Astrocyte (in vitro differentiated cells and primary cell): ENCODE measurements at regions not wholly inside any gene's neighbourhood (a gene's known extent, or its start where the extent isn't known, plus 50 kb on each side); places are given as distances from the start of the nearest gene placed in this dataset.

ENCODE experiments used
- DNase-seq: peaks from one replicate; pipeline ENCODE4 v3.0.0-alpha.2; 2010; ENCODE audit warnings: low read depth
- FAIRE-seq: peaks from 2 replicates; lab custom pipeline; 2011; peaks lifted over from hg19 to GRCh38; lab: Jason Lieb, UNC
- H2AFZ ChIP-seq: 2 replicates; pipeline ENCODE4 v1.6.0; 2012; ENCODE audit warnings: low read depth, low read length, inconsistent platforms
- H3K27ac ChIP-seq: 2 replicates; pipeline ENCODE4 v1.5.1; 2011; ENCODE audit warnings: low read depth, low read length, inconsistent platforms
- H3K27me3 ChIP-seq: 2 replicates; pipeline ENCODE4 v1.6.0; 2011; ENCODE audit warnings: low read length, inconsistent platforms; ENCODE audit not compliant: insufficient read depth
- H3K36me3 ChIP-seq: 2 replicates; pipeline ENCODE4 v1.5.1; 2011; ENCODE audit warnings: low read length, inconsistent platforms; ENCODE audit not compliant: insufficient read depth
- H3K4me1 ChIP-seq: 2 replicates; pipeline ENCODE4 v1.5.1; 2011; ENCODE audit warnings: low read length, inconsistent platforms; ENCODE audit not compliant: insufficient read depth
- H3K4me2 ChIP-seq: 2 replicates; pipeline ENCODE4 v1.6.0; 2012; ENCODE audit warnings: low read length, inconsistent platforms
- H3K4me3 ChIP-seq: 2 replicates; pipeline ENCODE4 v1.5.1; 2011; ENCODE audit warnings: low read depth, mild to moderate bottlenecking, low read length, inconsistent platforms; ENCODE audit not compliant: insufficient read depth
- H3K79me2 ChIP-seq: 2 replicates; pipeline ENCODE4 v1.6.0; 2012; ENCODE audit warnings: mild to moderate bottlenecking, low read length, inconsistent platforms; ENCODE audit not compliant: insufficient read depth
- H3K9ac ChIP-seq: 2 replicates; pipeline ENCODE4 v1.6.0; 2012; ENCODE audit warnings: mild to moderate bottlenecking, low read length, inconsistent platforms
- H3K9me3 ChIP-seq: 2 replicates; pipeline ENCODE4 v1.5.1; 2012; ENCODE audit warnings: low read depth, mild to moderate bottlenecking, low read length, inconsistent platforms; ENCODE audit not compliant: insufficient read depth
- H4K20me1 ChIP-seq: 2 replicates; pipeline ENCODE4 v1.6.0; 2012; ENCODE audit warnings: low read length, inconsistent platforms; ENCODE audit not compliant: insufficient read depth
- H3K27ac Mint-ChIP-seq: one replicate; pipeline ENCODE4 v1.8.0; 2021; ENCODE audit warnings: mild to moderate bottlenecking, mixed read lengths; ENCODE audit not compliant: unreplicated experiment
- H3K27me3 Mint-ChIP-seq: one replicate; pipeline ENCODE4 v1.8.0; 2021; ENCODE audit warnings: low read depth, mixed read lengths; ENCODE audit not compliant: unreplicated experiment
- H3K36me3 Mint-ChIP-seq: one replicate; pipeline ENCODE4 v1.8.0; 2021; ENCODE audit warnings: low read depth, mixed read lengths; ENCODE audit not compliant: unreplicated experiment
- H3K4me1 Mint-ChIP-seq: one replicate; pipeline ENCODE4 v1.8.0; 2021; ENCODE audit warnings: low read depth, mixed read lengths; ENCODE audit not compliant: unreplicated experiment
- H3K4me3 Mint-ChIP-seq: one replicate; pipeline ENCODE4 v1.8.0; 2021; ENCODE audit warnings: mild to moderate bottlenecking, moderate library complexity, mixed read lengths; ENCODE audit not compliant: unreplicated experiment
- H3K9me3 Mint-ChIP-seq: one replicate; pipeline ENCODE4 v1.8.0; 2021; ENCODE audit warnings: mild to moderate bottlenecking, mixed read lengths; ENCODE audit not compliant: unreplicated experiment
- CTCF ChIP-seq: IDR thresholded peaks from 2 replicates; pipeline ENCODE4 v1.5.1; 2011; ENCODE audit warnings: low read depth, mild to moderate bottlenecking, inconsistent platforms, low read length, moderate library complexity; ENCODE audit not compliant: insufficient read depth
- EZH2 ChIP-seq: IDR thresholded peaks from 2 replicates; pipeline ENCODE4 v1.6.1; 2012; ENCODE audit warnings: mild to moderate bottlenecking, low read length, inconsistent platforms; ENCODE audit not compliant: insufficient read depth

- Histone ChIP-seq H3K9me3 (no peaks in the 10 kb centered on the region), H3K27me3 (peaks cover 4% of the 10 kb centered on the region), H3K79me2 (no peaks in the 10 kb centered on the region), H3K4me1 (no peaks in the 10 kb centered on the region), H3K4me2 (no peak overlapping the region), H3K4me3 (no peak overlapping the region), H3K27ac (no peak overlapping the region), H3K9ac (no peak overlapping the region), H2AFZ (no peak overlapping the region), H3K36me3 (no peaks in the 10 kb centered on the region), H4K20me1 (no peaks in the 10 kb centered on the region)
- H3K36me3 Mint-ChIP-seq, result no peaks in the 10 kb centered on the region
- DNase-seq, result no peak
- TF ChIP-seq CTCF, result no peak
- no peak for FAIRE-seq
- no peak overlapping the region for H3K27ac Mint-ChIP-seq
- H3K4me3 Mint-ChIP-seq, result no peak overlapping the region
- H3K9me3 Mint-ChIP-seq, result peaks cover 17% of the 10 kb centered on the region
- no peaks in the 10 kb centered on the region for H3K4me1 Mint-ChIP-seq
- H3K27me3 Mint-ChIP-seq, result peaks cover 32% of the 10 kb centered on the region
Measured at GRCh38 chr12:115617391-115617790, 660.1 kb downstream of the MED13L start.

- no peaks in the 10 kb centered on the region for H3K36me3 Mint-ChIP-seq
- H3K79me2 ChIP-seq, result no peaks in the 10 kb centered on the region
- peaks cover 4% of the 10 kb centered on the region for H3K4me1 Mint-ChIP-seq
- no peak overlapping the region for H3K4me3 Mint-ChIP-seq
- no peak for DNase-seq
- no peaks in the 10 kb centered on the region for H4K20me1 ChIP-seq
- H3K27ac Mint-ChIP-seq, result no peak overlapping the region
- H3K27ac ChIP-seq, result no peak overlapping the region
- H3K9ac ChIP-seq, result no peak overlapping the region
- peaks cover 10% of the 10 kb centered on the region for H3K9me3 Mint-ChIP-seq
- H3K27me3 Mint-ChIP-seq, result peaks cover 42% of the 10 kb centered on the region
- peaks cover 5% of the 10 kb centered on the region for H3K27me3 ChIP-seq
- FAIRE-seq, result no peak
- H3K4me3 ChIP-seq, result no peak overlapping the region
- H3K36me3 ChIP-seq, result no peaks in the 10 kb centered on the region
- TF ChIP-seq EZH2, result no peak
- TF ChIP-seq CTCF, result no peak
- no peak overlapping the region for H2AFZ ChIP-seq
- H3K9me3 ChIP-seq, result no peaks in the 10 kb centered on the region
- no peaks in the 10 kb centered on the region for H3K4me1 ChIP-seq
- H3K4me2 ChIP-seq, result no peak overlapping the region
Measured at GRCh38 chr12:115611477-115611876, 666.0 kb downstream of the MED13L start.

DNA sequence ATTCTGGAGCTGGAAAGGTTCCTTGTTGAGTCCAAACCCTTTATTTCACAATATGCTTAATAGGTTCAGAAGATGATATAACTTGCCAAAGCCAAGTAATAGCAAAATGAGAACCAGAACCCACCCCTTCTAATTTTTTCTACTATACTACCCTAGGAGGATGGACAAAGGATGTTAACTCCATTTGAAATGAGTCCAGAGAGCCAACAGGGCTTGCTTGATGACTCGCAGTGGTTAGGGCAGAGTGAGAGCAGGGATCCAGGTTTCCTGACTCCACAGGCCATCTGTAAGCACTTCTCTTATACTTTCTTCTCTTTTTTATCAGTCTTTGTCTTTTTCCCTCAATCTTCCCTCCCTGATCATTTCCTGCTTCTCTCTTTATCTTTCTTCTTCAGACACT is 668.1 kb downstream of the MED13L start:
- Histone ChIP-seq H3K27ac (no peak overlapping the region), H3K36me3 (no peaks in the 10 kb centered on the region), H3K79me2 (no peaks in the 10 kb centered on the region), H4K20me1 (no peaks in the 10 kb centered on the region), H3K9ac (no peak overlapping the region), H2AFZ (no peak overlapping the region), H3K4me2 (no peak overlapping the region), H3K4me1 (no peaks in the 10 kb centered on the region), H3K9me3 (no peaks in the 10 kb centered on the region), H3K4me3 (no peak overlapping the region), H3K27me3 (peaks cover 18% of the 10 kb centered on the region)
- peak; percentile 32 for DNase-seq
- Mint-ChIP-seq H3K27me3 (peaks cover 52% of the 10 kb centered on the region), H3K4me3 (no peak overlapping the region), H3K4me1 (peaks cover 4% of the 10 kb centered on the region), H3K27ac (no peak overlapping the region), H3K9me3 (peaks cover 7% of the 10 kb centered on the region), H3K36me3 (no peaks in the 10 kb centered on the region)
- TF ChIP-seq EZH2, result no peak
- no peak for TF ChIP-seq CTCF
- FAIRE-seq, result no peak
